HepG2 (cell line): ENCODE measurements at regions not wholly inside any gene's neighbourhood (a gene's known extent, or its start where the extent isn't known, plus 50 kb on each side); places are given as distances from the start of the nearest gene placed in this dataset.

Experiments
- ATAC-seq: fragments of 200-7000 bp; cut with Tn5 transposase; 3 replicates; pipeline ENCODE4 v1.9.1; 2020; ENCODE audit warnings: mild to moderate bottlenecking, moderate library complexity
- BruUV-seq: library from RNA; stranded (reverse); fragments of 400-500 nt; replicated peaks from 2 replicates; lab custom pipeline; 2021; lab: Mats Ljungman, UMichigan
- CTCF ChIA-PET: fragments of 300-600 bp; formaldehyde crosslinking; extraction: SDS; loops from one replicate; lab custom pipeline; 2021; ENCODE audit warnings: low total read pairs, inconsistent platforms, low intra/inter-chr PET ratio; lab: Yijun Ruan, JAX
- POLR2A ChIA-PET: fragments of 350-600 bp; sonication (Branson Sonifier 250); formaldehyde crosslinking; loops from one replicate; lab custom pipeline; 2020; ENCODE audit warnings: antibody characterized with exemption, inconsistent platforms; lab: Yijun Ruan, JAX
- DNase-seq: peaks from one replicate; pipeline ENCODE4 v3.0.0-alpha.2; 2015; ENCODE audit warnings: low spot score
- FAIRE-seq: peaks from 3 replicates; lab custom pipeline; 2011; peaks lifted over from hg19 to GRCh38; lab: Jason Lieb, UNC
- H2AFZ ChIP-seq: one replicate; pipeline ENCODE4 v1.6.1; 2011; ENCODE audit warnings: low read length, inconsistent platforms
- H3K27ac ChIP-seq: fragments of 300-600 bp; 3 replicates; pipeline ENCODE4 v1.8.0; 2011; ENCODE audit warnings: mixed run types, mild to moderate bottlenecking, mixed read lengths, low read length, inconsistent platforms; ENCODE audit not compliant: insufficient read depth; ENCODE audit errors: extremely low read length
- H3K27me3 ChIP-seq, 2 experiments: fragments of 200-600 bp in 1 of 2; 2 replicates in 1 of 2; 3 replicates in 1 of 2; pipeline versions ENCODE4 v1.6.0 to v1.8.0; 2011; ENCODE audit warnings: low read length in 2 of 2, mild to moderate bottlenecking in 2 of 2, moderate library complexity in 2 of 2, inconsistent platforms in 1 of 2; ENCODE audit not compliant: insufficient read depth in 2 of 2, control insufficient read depth in 1 of 2
- H3K36me3 ChIP-seq, 2 experiments: fragments of 200-600 bp in 1 of 2; replicated peaks in 1 of 2; 2 replicates in 1 of 2; 3 replicates in 1 of 2; pipeline versions ENCODE4 v1.5.1 to v1.8.0; 2011; ENCODE audit warnings: low read length in 2 of 2, inconsistent platforms in 1 of 2; ENCODE audit not compliant: insufficient read depth in 2 of 2, control insufficient read depth in 1 of 2
- H3K4me1 ChIP-seq: 2 replicates; pipeline ENCODE4 v1.5.1; 2012; ENCODE audit warnings: low read length, inconsistent platforms; ENCODE audit not compliant: insufficient read depth
- H3K4me2 ChIP-seq: 2 replicates; pipeline ENCODE4 v1.6.0; 2011; ENCODE audit warnings: low read depth, low read length, inconsistent platforms
- H3K4me3 ChIP-seq, 3 experiments: fragments of 200-600 bp in 1 of 3; sonication (generic), shearing (Covaris generic) in 1 of 3; replicated peaks in 1 of 3; 2 replicates each; pipeline ENCODE4 v1.5.1; 2011 to 2016; ENCODE audit warnings: low read length in 3 of 3, inconsistent platforms in 2 of 3, low read depth in 2 of 3, mild to moderate bottlenecking in 2 of 3, control low read depth in 1 of 3, mixed read lengths in 1 of 3; ENCODE audit not compliant: insufficient read depth in 1 of 3
- H3K79me2 ChIP-seq: one replicate; pipeline ENCODE4 v1.6.1; 2011; ENCODE audit warnings: low read length, inconsistent platforms; ENCODE audit not compliant: insufficient read depth
- H3K9ac ChIP-seq: 2 replicates; pipeline ENCODE4 v1.6.0; 2011; ENCODE audit warnings: mild to moderate bottlenecking, low read depth, low read length, inconsistent platforms; ENCODE audit not compliant: insufficient read depth
- H3K9me3 ChIP-seq: 2 replicates; pipeline ENCODE4 v1.5.1; 2012; ENCODE audit warnings: mild to moderate bottlenecking, low read length
- H4K20me1 ChIP-seq: 2 replicates; pipeline ENCODE4 v1.6.0; 2011; ENCODE audit warnings: inconsistent platforms, mild to moderate bottlenecking, low read length, moderate library complexity; ENCODE audit not compliant: insufficient read depth
- SOX6 ChIP-seq, 2 experiments: fragments of 450-650 bp in 1 of 2; sonication (generic) in 1 of 2; formaldehyde crosslinking in 1 of 2; IDR thresholded peaks; 2 replicates each; pipeline versions ENCODE4 v1.4.0 to v1.6.1; 2017 to 2020; ENCODE audit warnings: antibody characterized with exemption in 1 of 2, mild to moderate bottlenecking in 1 of 2, missing genetic modification reagents in 1 of 2
- ZNF546 ChIP-seq: sonication (generic); formaldehyde crosslinking; conservative IDR thresholded peaks from 2 replicates; pipeline ENCODE4 v1.8.1; 2023; ENCODE audit warnings: mild to moderate bottlenecking, missing genetic modification reagents
- ZNF597 ChIP-seq: sonication (generic); formaldehyde crosslinking; IDR thresholded peaks from 2 replicates; pipeline ENCODE4 v1.5.0; 2020; ENCODE audit warnings: missing genetic modification reagents
- whole genome bisulfite sequencing: methylation state at CpG from one replicate; pipeline ENCODE4 v1.1.6; 2017; ENCODE audit warnings: low lambda C conversion rate; 5-methylcytosine and 5-hydroxymethylcytosine counted together
- in situ Hi-C: cut with HindIII; loops from 2 replicates; pipeline ENCODE4 v1.10.0; 2017; ENCODE audit warnings: low pct_unique_long_range_greater_than_20kb; ENCODE audit not compliant: extremely low pct_ligation_motif_present
- intact Hi-C: fragments of 100-400 bp; cut with micrococcal nuclease; formaldehyde crosslinking; loops from one replicate; pipeline ENCODE4 v1.10.0; 2022; ENCODE audit not compliant: unreplicated experiment
- TF ChIP-seq, protein P1 (sequence below): sonication (generic); formaldehyde crosslinking; IDR thresholded peaks from 2 replicates; pipeline ENCODE4 v1.5.0; 2020; ENCODE audit warnings: missing genetic modification reagents
- TF ChIP-seq, protein P2 (sequence below): sonication (generic); formaldehyde crosslinking; IDR thresholded peaks from 2 replicates; pipeline ENCODE4 v1.4.0; 2020; ENCODE audit warnings: missing genetic modification reagents

DNA sequence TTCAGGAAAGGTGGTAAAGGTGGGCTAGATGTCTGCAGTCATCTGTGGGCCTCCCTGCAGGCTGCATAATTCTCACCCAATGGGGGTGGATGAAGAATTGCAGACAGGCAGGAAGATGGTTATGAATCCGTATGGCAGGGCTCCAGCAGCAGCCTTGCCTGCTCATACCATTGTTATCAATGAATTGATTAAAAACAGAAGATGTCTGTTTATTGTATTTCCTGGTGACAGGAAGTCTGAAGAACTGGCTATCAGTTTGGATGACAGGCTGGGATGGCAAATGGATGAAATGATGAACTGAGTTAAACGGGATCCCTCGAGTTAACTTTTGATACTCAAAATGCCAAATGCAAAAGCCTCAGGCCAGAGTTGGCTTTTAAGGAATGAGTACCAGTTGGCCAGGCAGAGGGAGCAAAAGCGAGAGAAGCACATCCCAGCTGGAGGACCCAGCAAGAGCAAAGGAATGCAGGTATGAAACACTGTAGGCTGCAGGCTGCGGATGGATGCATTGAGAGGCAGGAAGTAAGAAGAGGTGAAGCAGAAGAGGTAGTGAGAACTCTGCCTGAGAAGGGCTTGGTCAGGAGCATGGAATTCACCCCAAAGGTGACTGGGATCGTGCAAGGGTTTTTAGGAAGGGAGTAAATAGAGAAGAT, 550.0 kb upstream of the TBX3 start:
- no TSS peak for BruUV-seq
- FAIRE-seq (no peak), ATAC-seq (no peak), DNase-seq (no peak)
- Histone ChIP-seq H3K4me1 (no peaks in the 10 kb centered on the region), H2AFZ (no peak overlapping the region), H3K4me3 (no peak overlapping the region), H3K9me3 (no peaks in the 10 kb centered on the region), H4K20me1 (no peaks in the 10 kb centered on the region), H3K4me2 (no peak overlapping the region), H3K36me3 (no peaks in the 10 kb centered on the region), H3K27ac (no peak overlapping the region), H3K27me3 (peaks cover 0 to 17% of the 10 kb centered on the region in 2 experiments; a peak in 2 of 5 replicates), H3K79me2 (no peaks in the 10 kb centered on the region), H3K9ac (no peak overlapping the region)
- TF ChIP-seq ZNF597 (CRISPR knock-in tag) (no peak), SOX6 (IDR thresholded peaks at IDR 0.05) (no peak), SOX6 (CRISPR knock-in tag; IDR thresholded peaks at IDR 0.05) (no peak), ZNF546 (CRISPR knock-in tag) (no peak)
- TF ChIP-seq, protein P1, sequence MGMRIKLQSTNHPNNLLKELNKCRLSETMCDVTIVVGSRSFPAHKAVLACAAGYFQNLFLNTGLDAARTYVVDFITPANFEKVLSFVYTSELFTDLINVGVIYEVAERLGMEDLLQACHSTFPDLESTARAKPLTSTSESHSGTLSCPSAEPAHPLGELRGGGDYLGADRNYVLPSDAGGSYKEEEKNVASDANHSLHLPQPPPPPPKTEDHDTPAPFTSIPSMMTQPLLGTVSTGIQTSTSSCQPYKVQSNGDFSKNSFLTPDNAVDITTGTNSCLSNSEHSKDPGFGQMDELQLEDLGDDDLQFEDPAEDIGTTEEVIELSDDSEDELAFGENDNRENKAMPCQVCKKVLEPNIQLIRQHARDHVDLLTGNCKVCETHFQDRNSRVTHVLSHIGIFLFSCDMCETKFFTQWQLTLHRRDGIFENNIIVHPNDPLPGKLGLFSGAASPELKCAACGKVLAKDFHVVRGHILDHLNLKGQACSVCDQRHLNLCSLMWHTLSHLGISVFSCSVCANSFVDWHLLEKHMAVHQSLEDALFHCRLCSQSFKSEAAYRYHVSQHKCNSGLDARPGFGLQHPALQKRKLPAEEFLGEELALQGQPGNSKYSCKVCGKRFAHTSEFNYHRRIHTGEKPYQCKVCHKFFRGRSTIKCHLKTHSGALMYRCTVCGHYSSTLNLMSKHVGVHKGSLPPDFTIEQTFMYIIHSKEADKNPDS (CRISPR knock-in tag), result no peak
- TF ChIP-seq, protein P2, sequence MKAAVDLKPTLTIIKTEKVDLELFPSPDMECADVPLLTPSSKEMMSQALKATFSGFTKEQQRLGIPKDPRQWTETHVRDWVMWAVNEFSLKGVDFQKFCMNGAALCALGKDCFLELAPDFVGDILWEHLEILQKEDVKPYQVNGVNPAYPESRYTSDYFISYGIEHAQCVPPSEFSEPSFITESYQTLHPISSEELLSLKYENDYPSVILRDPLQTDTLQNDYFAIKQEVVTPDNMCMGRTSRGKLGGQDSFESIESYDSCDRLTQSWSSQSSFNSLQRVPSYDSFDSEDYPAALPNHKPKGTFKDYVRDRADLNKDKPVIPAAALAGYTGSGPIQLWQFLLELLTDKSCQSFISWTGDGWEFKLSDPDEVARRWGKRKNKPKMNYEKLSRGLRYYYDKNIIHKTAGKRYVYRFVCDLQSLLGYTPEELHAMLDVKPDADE (CRISPR knock-in tag), result no peak
- in situ Hi-C loops (no loop called here), intact Hi-C loops (no loop called here)
- 44% methylated on average over 6 of the region's 6 CpGs for WGBS
- ChIA-PET CTCF (no interaction called here), POLR2A (no interaction called here)
